NCI-H748 (cell line): ENCODE measurements at regions not wholly inside any gene's neighbourhood (a gene's known extent, or its start where the extent isn't known, plus 50 kb on each side); places are given as distances from the start of the nearest gene placed in this dataset.
"Not testable (repeated sequence)": the region's sequence is repeated elsewhere in the genome, so short reads cannot be mapped to it uniquely, and the experiment has no call there.

Experiments
- DNase-seq: peaks from one replicate; lab custom pipeline; 2025; ENCODE audit not compliant: unreplicated experiment; lab: John Stamatoyannopoulos, UW

- no peak for DNase-seq
These were observed 413.6 kb upstream of the GRM7 start for GRCh38 chr3:6447166-6447801.

- no peak for DNase-seq
These were observed 412.9 kb upstream of the GRM7 start for GRCh38 chr3:6448011-6448410.

- DNase-seq, result no peak
These were observed 411.8 kb upstream of the GRM7 start for GRCh38 chr3:6449099-6449498.

GRCh38 chr3:6452974-6453373, 407.9 kb upstream of the GRM7 start:
- no peak for DNase-seq

GRCh38 chr3:6455031-6455430, 405.9 kb upstream of the GRM7 start:
- DNase-seq, result no peak

- no peak for DNase-seq
These were observed 393.7 kb upstream of the GRM7 start for GRCh38 chr3:6467186-6467585.

GRCh38 chr3:6468589-6468988, 392.3 kb upstream of the GRM7 start:
- no peak for DNase-seq

GRCh38 chr3:6471744-6472143, 389.2 kb upstream of the GRM7 start:
- DNase-seq, result no peak

GRCh38 chr3:6490487-6491327, 370.2 kb upstream of the GRM7 start:
- DNase-seq, result peak; percentile 66

GRCh38 chr3:6491768-6492167, 369.1 kb upstream of the GRM7 start:
- peak; percentile 11 for DNase-seq

GRCh38 chr3:6492306-6492705, 368.6 kb upstream of the GRM7 start:
- DNase-seq, result no peak

GRCh38 chr3:6498944-6499343, 362.0 kb upstream of the GRM7 start:
- DNase-seq, result not testable (repeated sequence)

GRCh38 chr3:6504347-6504746, 356.6 kb upstream of the GRM7 start:
- no peak for DNase-seq

GRCh38 chr3:6504834-6505233, 356.1 kb upstream of the GRM7 start:
- no peak for DNase-seq

GRCh38 chr3:6508410-6508759, 352.5 kb upstream of the GRM7 start:
- DNase-seq, result no peak

GRCh38 chr3:6509576-6509975, 351.3 kb upstream of the GRM7 start:
- DNase-seq, result no peak

- DNase-seq, result no peak
These were observed 350.2 kb upstream of the GRM7 start for GRCh38 chr3:6510713-6511112.

- DNase-seq, result peak; percentile 94
These were observed 348.6 kb upstream of the GRM7 start for GRCh38 chr3:6512172-6512800.

GRCh38 chr3:6516143-6516542, 344.8 kb upstream of the GRM7 start:
- DNase-seq, result no peak

GRCh38 chr3:6516694-6517093, 344.2 kb upstream of the GRM7 start:
- no peak for DNase-seq

GRCh38 chr3:6518709-6519345, 342.1 kb upstream of the GRM7 start:
- no peak for DNase-seq
